HEK293T (cell line): ENCODE measurements at regions not wholly inside any gene's neighbourhood (a gene's known extent, or its start where the extent isn't known, plus 50 kb on each side); places are given as distances from the start of the nearest gene placed in this dataset.

Source experiments
- ARNT ChIP-seq: fragments of 450-650 bp; IDR thresholded peaks from 2 replicates; pipeline ENCODE4 v1.6.1; 2017; ENCODE audit warnings: mild to moderate bottlenecking
- BHLHE40 ChIP-seq: fragments of 450-650 bp; IDR thresholded peaks from 2 replicates; pipeline ENCODE4 v1.6.1; 2016; ENCODE audit warnings: mild to moderate bottlenecking, moderate library complexity, borderline replicate concordance
- FOXA1 ChIP-seq: fragments of 450-650 bp; IDR thresholded peaks from 2 replicates; pipeline ENCODE4 v1.6.1; 2016; ENCODE audit warnings: mild to moderate bottlenecking
- FOXK2 ChIP-seq: fragments of 450-650 bp; IDR thresholded peaks from 2 replicates; pipeline ENCODE4 v1.6.1; 2016; ENCODE audit warnings: mild to moderate bottlenecking
- L3MBTL2 ChIP-seq: fragments of 450-650 bp; conservative IDR thresholded peaks from 2 replicates; pipeline ENCODE4 v1.6.1; 2016; ENCODE audit warnings: mild to moderate bottlenecking
- NFRKB ChIP-seq: fragments of 450-650 bp; IDR thresholded peaks from 2 replicates; pipeline ENCODE4 v1.6.1; 2016; ENCODE audit warnings: mild to moderate bottlenecking, moderate library complexity
- SP1 ChIP-seq: fragments of 450-650 bp; IDR thresholded peaks from 2 replicates; pipeline ENCODE4 v1.6.1; 2017
- SUZ12 ChIP-seq: fragments of 450-650 bp; IDR thresholded peaks from 2 replicates; pipeline ENCODE4 v1.6.1; 2016; ENCODE audit warnings: mild to moderate bottlenecking
- TARDBP ChIP-seq: fragments of 450-650 bp; IDR thresholded peaks from 2 replicates; pipeline ENCODE4 v1.6.1; 2016
- TF ChIP-seq, protein P1 (sequence below): fragments of 450-650 bp; IDR thresholded peaks from 2 replicates; pipeline ENCODE4 v1.6.1; 2016

DNA sequence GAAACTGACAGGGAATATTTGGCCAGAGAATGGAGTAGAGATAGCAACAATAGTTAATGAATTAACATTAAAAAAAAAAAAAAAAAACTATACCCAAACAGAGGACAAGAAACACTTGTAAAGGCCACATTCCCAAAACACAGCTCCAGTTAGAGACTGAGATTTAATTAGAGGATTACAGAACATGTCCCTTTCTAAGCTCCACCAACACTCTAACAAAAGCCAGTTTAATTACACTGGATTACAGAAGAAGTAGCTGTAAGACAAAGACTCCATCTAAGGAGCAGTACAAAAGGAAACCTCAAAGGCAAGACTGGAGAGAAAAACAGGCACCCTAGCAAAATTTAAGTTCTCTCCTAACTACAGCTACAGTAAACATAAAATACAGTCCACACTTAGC is 1247.7 kb upstream of the AGA start:
- TF ChIP-seq SP1 (no peak), NFRKB (no peak), FOXA1 (no peak), L3MBTL2 (no peak), BHLHE40 (no peak), SUZ12 (no peak), ARNT (no peak), FOXK2 (no peak), TARDBP (no peak)
- TF ChIP-seq, protein P1, sequence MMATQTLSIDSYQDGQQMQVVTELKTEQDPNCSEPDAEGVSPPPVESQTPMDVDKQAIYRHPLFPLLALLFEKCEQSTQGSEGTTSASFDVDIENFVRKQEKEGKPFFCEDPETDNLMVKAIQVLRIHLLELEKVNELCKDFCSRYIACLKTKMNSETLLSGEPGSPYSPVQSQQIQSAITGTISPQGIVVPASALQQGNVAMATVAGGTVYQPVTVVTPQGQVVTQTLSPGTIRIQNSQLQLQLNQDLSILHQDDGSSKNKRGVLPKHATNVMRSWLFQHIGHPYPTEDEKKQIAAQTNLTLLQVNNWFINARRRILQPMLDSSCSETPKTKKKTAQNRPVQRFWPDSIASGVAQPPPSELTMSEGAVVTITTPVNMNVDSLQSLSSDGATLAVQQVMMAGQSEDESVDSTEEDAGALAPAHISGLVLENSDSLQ, result no peak
